ENCODE measurements at regions not wholly inside any gene's neighbourhood (a gene's known extent, or its start where the extent isn't known, plus 50 kb on each side); places are given as distances from the start of the nearest gene placed in this dataset.

- no peak for DNase-seq
These were observed 63.2 kb upstream of the ATP8B1 start for GRCh38 chr18:57866355-57866754.

- DNase-seq = no peak
These were observed 61.6 kb upstream of the ATP8B1 start for GRCh38 chr18:57864615-57865121.

- DNase-seq = no peak
These were observed 60.6 kb upstream of the ATP8B1 start for GRCh38 chr18:57863706-57864105.

GRCh38 chr18:57859314-57859713 is 56.2 kb upstream of the ATP8B1 start:
- no peak for DNase-seq

- DNase-seq = no peak
These were observed 53.6 kb upstream of the ATP8B1 start for GRCh38 chr18:57856557-57857280.

- no peak for DNase-seq
These were observed 53.0 kb upstream of the ATP8B1 start for GRCh38 chr18:57856128-57856527.

GRCh38 chr18:57855551-57855950 is 52.4 kb upstream of the ATP8B1 start:
- no peak for DNase-seq

GRCh38 chr18:57854726-57855125 is 51.6 kb upstream of the ATP8B1 start:
- no peak for DNase-seq

GRCh38 chr18:57853864-57854263 is 50.7 kb upstream of the ATP8B1 start:
- no peak for DNase-seq

GRCh38 chr18:57853133-57853532 is 50.0 kb upstream of the ATP8B1 start:
- DNase-seq = no peak

All from activated T-cell treated with anti-CD3 and anti-CD28 coated beads for 4 hours (primary cell).